HCT116 (cell line): ENCODE measurements at regions not wholly inside any gene's neighbourhood (a gene's known extent, or its start where the extent isn't known, plus 50 kb on each side); places are given as distances from the start of the nearest gene placed in this dataset.

Experiments used
- ATAC-seq: fragments of 200-7000 bp; cut with Tn5 transposase; 2 replicates; pipeline ENCODE4 v1.9.1; 2020; ENCODE audit warnings: mild to moderate bottlenecking, moderate library complexity
- BruUV-seq: library from RNA; stranded (reverse); fragments of 400-500 nt; replicated peaks from 2 replicates; lab custom pipeline; 2021; lab: Mats Ljungman, UMichigan
- CTCF ChIA-PET: fragments of 300-600 bp; sonication (Branson Sonifier 250); formaldehyde crosslinking; loops from one replicate; lab custom pipeline; 2021; ENCODE audit warnings: antibody characterized with exemption; lab: Charles Lee
- POLR2A ChIA-PET: fragments of 300-600, 350-600 bp; sonication (Branson Sonifier 250); formaldehyde crosslinking; loops from one replicate; lab custom pipeline; 2021; ENCODE audit warnings: antibody characterized with exemption; lab: Charles Lee
- RAD21 ChIA-PET, 2 experiments: fragments of 300-600 bp; sonication (Branson Sonifier 250); formaldehyde crosslinking; loops; one replicate each; lab custom pipeline; 2023; ENCODE audit warnings: low total read pairs in 2 of 2; ENCODE audit not compliant: uncharacterized antibody in 2 of 2, unreplicated experiment in 2 of 2, low non-redundant PET in 1 of 2; lab: Charles Lee
- DNase-seq: peaks from one replicate; pipeline ENCODE4 v3.0.0-alpha.2; 2010; ENCODE audit warnings: low read depth, low spot score
- H2AFZ ChIP-seq: fragments of 200-600 bp; shearing (Covaris generic), sonication (generic); 2 replicates; pipeline ENCODE4 v1.6.1; 2017; ENCODE audit warnings: low read depth, mixed run types, mixed read lengths, antibody characterized with exemption, low read length; ENCODE audit not compliant: poor library complexity, severe bottlenecking
- H3K27ac ChIP-seq: 2 replicates; pipeline ENCODE4 v1.5.1; 2012; ENCODE audit warnings: low read depth, low read length
- H3K27me3 ChIP-seq: fragments of 200-600 bp; sonication (generic); 2 replicates; pipeline ENCODE4 v1.6.1; 2016; ENCODE audit warnings: mixed run types, low read length, mixed read lengths; ENCODE audit not compliant: insufficient read depth
- H3K36me3 ChIP-seq, 2 experiments: fragments of 200-500 bp in 1 of 2; fragments of 200-600 bp in 1 of 2; sonication (Bioruptor generic) in 1 of 2; sonication (generic) in 1 of 2; 2 replicates each; pipeline versions ENCODE4 v1.5.1 to v1.6.1; 2014 to 2016; ENCODE audit warnings: low read length in 2 of 2, inconsistent platforms in 1 of 2, mixed read lengths in 1 of 2, mixed run types in 1 of 2; ENCODE audit not compliant: insufficient read depth in 2 of 2, control insufficient read depth in 1 of 2
- H3K4me1 ChIP-seq, 2 experiments: fragments of 200-600 bp in 1 of 2; sonication (generic) in 1 of 2; 2 replicates each; pipeline versions ENCODE4 v1.5.1 to v1.6.1; 2012 to 2017; ENCODE audit warnings: low read length in 2 of 2, inconsistent platforms in 1 of 2, mild to moderate bottlenecking in 1 of 2, mixed read lengths in 1 of 2, mixed run types in 1 of 2, moderate library complexity in 1 of 2; ENCODE audit not compliant: insufficient read depth in 2 of 2, control insufficient read depth in 1 of 2
- H3K4me2 ChIP-seq: fragments of 200-600 bp; sonication (generic); 2 replicates; pipeline ENCODE4 v1.6.1; 2017; ENCODE audit warnings: mixed run types, low read length, mixed read lengths
- H3K4me3 ChIP-seq, 2 experiments: fragments of 200-600 bp in 1 of 2; sonication (generic) in 1 of 2; replicated peaks in 1 of 2; 2 replicates each; pipeline ENCODE4 v1.5.1; 2011 to 2016; ENCODE audit warnings: low read length in 2 of 2, control low read depth in 1 of 2, low read depth in 1 of 2, mild to moderate bottlenecking in 1 of 2, mixed read lengths in 1 of 2, mixed run types in 1 of 2
- H3K79me2 ChIP-seq: fragments of 200-600 bp; sonication (generic); 2 replicates; pipeline ENCODE4 v1.6.1; 2017; ENCODE audit warnings: mild to moderate bottlenecking, mixed run types, low read length, moderate library complexity, mixed read lengths; ENCODE audit not compliant: insufficient read depth
- H3K9ac ChIP-seq: fragments of 200-600 bp; sonication (generic); 2 replicates; pipeline ENCODE4 v1.6.1; 2016; ENCODE audit warnings: low read length, mixed read lengths
- H3K9me2 ChIP-seq: fragments of 200-600 bp; sonication (generic), shearing (Covaris generic); 2 replicates; pipeline ENCODE4 v1.6.1; 2017; ENCODE audit warnings: mixed run types, mild to moderate bottlenecking, moderate library complexity; ENCODE audit not compliant: insufficient read depth
- H3K9me3 ChIP-seq, 2 experiments: fragments of 200-500 bp in 1 of 2; fragments of 200-600 bp in 1 of 2; sonication (Bioruptor generic) in 1 of 2; sonication (generic) in 1 of 2; 2 replicates each; pipeline ENCODE4 v1.6.1; 2014 to 2017; ENCODE audit warnings: low read length in 2 of 2, mixed read lengths in 2 of 2, inconsistent platforms in 1 of 2, low read depth in 1 of 2, mild to moderate bottlenecking in 1 of 2, mixed run types in 1 of 2, moderate library complexity in 1 of 2; ENCODE audit not compliant: control insufficient read depth in 1 of 2, insufficient read depth in 1 of 2
- H4K20me1 ChIP-seq: fragments of 200-600 bp; sonication (generic), shearing (Covaris generic); 2 replicates; pipeline ENCODE4 v1.6.1; 2017; ENCODE audit warnings: mixed run types, mild to moderate bottlenecking, moderate library complexity; ENCODE audit not compliant: insufficient read depth
- CEBPB ChIP-seq: IDR thresholded peaks from 2 replicates; pipeline ENCODE4 v1.6.1; 2012; ENCODE audit warnings: low read depth
- ELF1 ChIP-seq: IDR thresholded peaks from 2 replicates; pipeline ENCODE4 v1.6.1; 2012; ENCODE audit warnings: low read depth, borderline replicate concordance
- EZH2phosphoT487 ChIP-seq: fragments of 200-600 bp; IDR thresholded peaks from 2 replicates; pipeline ENCODE4 v1.6.1; 2018; ENCODE audit warnings: antibody characterized with exemption, borderline replicate concordance
- FOSL1 ChIP-seq: IDR thresholded peaks from 2 replicates; pipeline ENCODE4 v1.6.1; 2012; ENCODE audit warnings: low read depth
- POLR2A ChIP-seq: IDR thresholded peaks from 2 replicates; pipeline ENCODE4 v1.7.0; 2011; ENCODE audit warnings: borderline replicate concordance; ENCODE audit not compliant: insufficient read depth, insufficient read length; ENCODE audit errors: extremely low read depth
- SIN3A ChIP-seq: IDR thresholded peaks from 2 replicates; pipeline ENCODE4 v1.6.1; 2012; ENCODE audit warnings: low read depth
- SP1 ChIP-seq: IDR thresholded peaks from 2 replicates; pipeline ENCODE4 v1.6.1; 2012; ENCODE audit warnings: low read depth
- SRF ChIP-seq: IDR thresholded peaks from 2 replicates; pipeline ENCODE4 v1.6.1; 2012; ENCODE audit warnings: low read depth
- TCF7L2 ChIP-seq: IDR thresholded peaks from 2 replicates; pipeline ENCODE4 v1.7.0; 2011; ENCODE audit warnings: borderline replicate concordance, inconsistent platforms; ENCODE audit not compliant: insufficient read depth, insufficient read length; ENCODE audit errors: extremely low read depth
- YY1 ChIP-seq: IDR thresholded peaks from 2 replicates; pipeline ENCODE4 v1.6.1; 2011; ENCODE audit warnings: low read length, low read depth, moderate library complexity, mild to moderate bottlenecking; ENCODE audit not compliant: insufficient replicate concordance; ENCODE audit errors: extremely low read depth
- ZFX ChIP-seq: fragments of 450-650 bp; IDR thresholded peaks from 2 replicates; pipeline ENCODE4 v1.6.1; 2017
- ZNF274 ChIP-seq: fragments of 200-500 bp; sonication (Bioruptor generic); IDR thresholded peaks from 2 replicates; pipeline ENCODE4 v1.6.1; 2014; ENCODE audit warnings: mild to moderate bottlenecking, low read depth, low read length, inconsistent platforms
- intact Hi-C: fragments of 100-400 bp; cut with micrococcal nuclease; formaldehyde crosslinking; loops from 2 replicates; pipeline ENCODE4 v1.10.0; 2022
- TF ChIP-seq, protein P1 (sequence below): IDR thresholded peaks from 2 replicates; pipeline ENCODE4 v1.6.1; 2012
- TF ChIP-seq, protein P2 (sequence below): IDR thresholded peaks from 2 replicates; pipeline ENCODE4 v1.6.1; 2012; ENCODE audit warnings: low read depth
- TF ChIP-seq, protein P3 (sequence below): IDR thresholded peaks from 2 replicates; pipeline ENCODE4 v1.6.1; 2011; ENCODE audit warnings: mild to moderate bottlenecking, low read length, moderate library complexity; ENCODE audit not compliant: insufficient replicate concordance; ENCODE audit errors: extremely low read depth

DNA sequence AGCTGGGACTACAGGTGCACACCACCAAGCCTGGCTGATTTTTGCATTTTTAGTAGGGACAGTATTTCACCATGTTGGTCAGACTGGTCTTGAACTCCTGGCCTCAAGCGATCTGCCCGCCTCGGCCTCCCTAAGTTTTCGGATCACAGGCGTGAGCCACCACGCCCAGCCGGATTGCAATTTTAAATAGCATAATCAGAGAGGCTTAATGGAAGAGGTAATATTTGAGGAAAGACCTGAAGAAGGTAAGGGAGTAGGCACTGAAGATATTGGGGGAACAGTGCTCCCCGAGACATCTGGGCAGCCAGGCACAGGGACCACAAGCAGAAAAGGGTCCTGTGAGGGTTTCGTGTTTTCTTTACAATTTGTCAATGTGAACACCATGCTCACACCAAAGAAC is 61.4 kb upstream of the USP6NL start:
- H3K4me2 ChIP-seq: no peak overlapping the region
- ChIA-PET CTCF (no interaction called here), RAD21 (no interaction called here), POLR2A (no interaction called here)
- no peak overlapping the region for H2AFZ ChIP-seq
- ATAC-seq (no peak), DNase-seq (no peak)
- intact Hi-C loops: no loop called here
- H3K9me3 ChIP-seq: no peaks in the 10 kb centered on the region
- BruUV-seq: no TSS peak
- no peaks in the 10 kb centered on the region for H3K9me2 ChIP-seq
- no peak for TF ChIP-seq YY1
- no peak for TF ChIP-seq ELF1
- no peak for TF ChIP-seq SIN3A
- no peaks in the 10 kb centered on the region for H4K20me1 ChIP-seq
- no peak overlapping the region for H3K27ac ChIP-seq
- H3K36me3 ChIP-seq: no peaks in the 10 kb centered on the region
- no peaks in the 10 kb centered on the region for H3K79me2 ChIP-seq
- no peaks in the 10 kb centered on the region for H3K27me3 ChIP-seq
- H3K4me1 ChIP-seq: no peaks in the 10 kb centered on the region; a peak in 1 of 4 replicates
- no peak overlapping the region for H3K4me3 ChIP-seq
- no peak overlapping the region for H3K9ac ChIP-seq

DNA sequence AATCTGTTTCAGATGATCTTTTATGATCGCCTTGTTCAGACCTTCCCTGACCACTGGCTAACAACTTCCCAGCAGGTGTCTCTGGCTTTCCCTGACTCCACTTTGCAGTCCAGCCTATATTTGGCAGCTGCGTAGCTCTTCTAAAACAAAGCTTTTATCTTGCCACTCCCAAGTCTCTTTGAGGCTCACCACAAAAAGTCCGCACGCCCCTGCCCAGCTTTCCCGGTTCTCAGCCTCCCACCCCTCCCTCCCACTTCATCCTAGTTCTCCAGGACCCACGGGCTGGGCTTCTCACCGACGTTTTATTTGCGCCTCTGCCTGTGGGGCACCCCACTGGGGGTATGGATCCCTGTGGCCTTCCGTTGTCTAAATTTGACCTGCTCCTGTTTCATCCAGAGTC is 58.9 kb upstream of the USP6NL start:
- Histone ChIP-seq H2AFZ (no peak overlapping the region), H3K9me3 (no peaks in the 10 kb centered on the region), H3K4me2 (no peak overlapping the region), H3K36me3 (no peaks in the 10 kb centered on the region), H3K27ac (no peak overlapping the region), H3K4me3 (no peak overlapping the region), H3K4me1 (no peaks in the 10 kb centered on the region; a peak in 1 of 4 replicates), H4K20me1 (no peaks in the 10 kb centered on the region), H3K9ac (no peak overlapping the region), H3K79me2 (no peaks in the 10 kb centered on the region), H3K27me3 (no peaks in the 10 kb centered on the region), H3K9me2 (no peaks in the 10 kb centered on the region)
- no peak for TF ChIP-seq YY1
- TF ChIP-seq SIN3A: no peak
- TF ChIP-seq, protein P1, sequence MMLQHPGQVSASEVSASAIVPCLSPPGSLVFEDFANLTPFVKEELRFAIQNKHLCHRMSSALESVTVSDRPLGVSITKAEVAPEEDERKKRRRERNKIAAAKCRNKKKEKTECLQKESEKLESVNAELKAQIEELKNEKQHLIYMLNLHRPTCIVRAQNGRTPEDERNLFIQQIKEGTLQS: no peak
- no peak for TF ChIP-seq EZH2phosphoT487
- TF ChIP-seq, protein P2, sequence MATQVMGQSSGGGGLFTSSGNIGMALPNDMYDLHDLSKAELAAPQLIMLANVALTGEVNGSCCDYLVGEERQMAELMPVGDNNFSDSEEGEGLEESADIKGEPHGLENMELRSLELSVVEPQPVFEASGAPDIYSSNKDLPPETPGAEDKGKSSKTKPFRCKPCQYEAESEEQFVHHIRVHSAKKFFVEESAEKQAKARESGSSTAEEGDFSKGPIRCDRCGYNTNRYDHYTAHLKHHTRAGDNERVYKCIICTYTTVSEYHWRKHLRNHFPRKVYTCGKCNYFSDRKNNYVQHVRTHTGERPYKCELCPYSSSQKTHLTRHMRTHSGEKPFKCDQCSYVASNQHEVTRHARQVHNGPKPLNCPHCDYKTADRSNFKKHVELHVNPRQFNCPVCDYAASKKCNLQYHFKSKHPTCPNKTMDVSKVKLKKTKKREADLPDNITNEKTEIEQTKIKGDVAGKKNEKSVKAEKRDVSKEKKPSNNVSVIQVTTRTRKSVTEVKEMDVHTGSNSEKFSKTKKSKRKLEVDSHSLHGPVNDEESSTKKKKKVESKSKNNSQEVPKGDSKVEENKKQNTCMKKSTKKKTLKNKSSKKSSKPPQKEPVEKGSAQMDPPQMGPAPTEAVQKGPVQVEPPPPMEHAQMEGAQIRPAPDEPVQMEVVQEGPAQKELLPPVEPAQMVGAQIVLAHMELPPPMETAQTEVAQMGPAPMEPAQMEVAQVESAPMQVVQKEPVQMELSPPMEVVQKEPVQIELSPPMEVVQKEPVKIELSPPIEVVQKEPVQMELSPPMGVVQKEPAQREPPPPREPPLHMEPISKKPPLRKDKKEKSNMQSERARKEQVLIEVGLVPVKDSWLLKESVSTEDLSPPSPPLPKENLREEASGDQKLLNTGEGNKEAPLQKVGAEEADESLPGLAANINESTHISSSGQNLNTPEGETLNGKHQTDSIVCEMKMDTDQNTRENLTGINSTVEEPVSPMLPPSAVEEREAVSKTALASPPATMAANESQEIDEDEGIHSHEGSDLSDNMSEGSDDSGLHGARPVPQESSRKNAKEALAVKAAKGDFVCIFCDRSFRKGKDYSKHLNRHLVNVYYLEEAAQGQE: no peak
- no peak for TF ChIP-seq FOSL1
- no peak for TF ChIP-seq ZFX
- TF ChIP-seq, protein P3, sequence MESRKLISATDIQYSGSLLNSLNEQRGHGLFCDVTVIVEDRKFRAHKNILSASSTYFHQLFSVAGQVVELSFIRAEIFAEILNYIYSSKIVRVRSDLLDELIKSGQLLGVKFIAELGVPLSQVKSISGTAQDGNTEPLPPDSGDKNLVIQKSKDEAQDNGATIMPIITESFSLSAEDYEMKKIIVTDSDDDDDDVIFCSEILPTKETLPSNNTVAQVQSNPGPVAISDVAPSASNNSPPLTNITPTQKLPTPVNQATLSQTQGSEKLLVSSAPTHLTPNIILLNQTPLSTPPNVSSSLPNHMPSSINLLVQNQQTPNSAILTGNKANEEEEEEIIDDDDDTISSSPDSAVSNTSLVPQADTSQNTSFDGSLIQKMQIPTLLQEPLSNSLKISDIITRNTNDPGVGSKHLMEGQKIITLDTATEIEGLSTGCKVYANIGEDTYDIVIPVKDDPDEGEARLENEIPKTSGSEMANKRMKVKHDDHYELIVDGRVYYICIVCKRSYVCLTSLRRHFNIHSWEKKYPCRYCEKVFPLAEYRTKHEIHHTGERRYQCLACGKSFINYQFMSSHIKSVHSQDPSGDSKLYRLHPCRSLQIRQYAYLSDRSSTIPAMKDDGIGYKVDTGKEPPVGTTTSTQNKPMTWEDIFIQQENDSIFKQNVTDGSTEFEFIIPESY: no peak
- TF ChIP-seq TCF7L2: no peak
- TF ChIP-seq POLR2A: no peak
- no peak for TF ChIP-seq ZNF274
- TF ChIP-seq CEBPB: no peak
- TF ChIP-seq SRF: no peak
- no peak for TF ChIP-seq SP1
- RAD21 ChIA-PET: no interaction called here
- POLR2A ChIA-PET: no interaction called here
- CTCF ChIA-PET: no interaction called here
- DNase-seq (no peak), ATAC-seq (no peak)
- intact Hi-C loops: no loop called here
- BruUV-seq: no TSS peak
